ENCODE measurements at regions not wholly inside any gene's neighbourhood (a gene's known extent, or its start where the extent isn't known, plus 50 kb on each side); places are given as distances from the start of the nearest gene placed in this dataset.
"Not testable (repeated sequence)": the region's sequence is repeated elsewhere in the genome, so short reads cannot be mapped to it uniquely, and the experiment has no call there.

DNA sequence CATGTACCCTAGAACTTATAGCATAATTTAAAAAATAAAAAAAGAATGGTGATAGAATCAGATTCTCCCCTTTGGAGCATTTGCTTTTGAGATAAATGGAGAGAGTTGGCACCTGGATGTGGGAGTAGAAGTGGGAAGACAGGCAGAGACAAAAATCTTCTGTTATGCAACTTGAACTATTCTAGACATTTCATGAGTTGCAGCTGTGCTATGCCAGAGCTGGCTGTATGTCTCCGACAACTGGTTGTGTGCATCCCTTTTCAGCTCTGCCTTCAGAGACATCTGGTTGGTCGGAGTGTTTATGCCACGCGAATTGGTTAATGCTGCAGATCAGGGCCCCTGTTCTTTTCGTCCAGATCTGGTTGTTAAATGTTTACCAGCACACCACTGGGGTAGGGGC, 161.3 kb downstream of the JRKL start:
- Mint-ChIP-seq H3K9me3 (ENCODE audit: low read depth) (peaks cover 4% of the 10 kb centered on the region), H3K4me3 (ENCODE audit: low read depth) (no peak overlapping the region), H3K27ac (no peak overlapping the region), H3K36me3 (ENCODE audit: insufficient read depth) (no peaks in the 10 kb centered on the region), H3K27me3 (no peaks in the 10 kb centered on the region), H3K4me1 (ENCODE audit: low read depth) (no peaks in the 10 kb centered on the region)
- no peak for DNase-seq (ENCODE audit: low spot score, unreplicated experiment)
- TF ChIP-seq, protein P1, sequence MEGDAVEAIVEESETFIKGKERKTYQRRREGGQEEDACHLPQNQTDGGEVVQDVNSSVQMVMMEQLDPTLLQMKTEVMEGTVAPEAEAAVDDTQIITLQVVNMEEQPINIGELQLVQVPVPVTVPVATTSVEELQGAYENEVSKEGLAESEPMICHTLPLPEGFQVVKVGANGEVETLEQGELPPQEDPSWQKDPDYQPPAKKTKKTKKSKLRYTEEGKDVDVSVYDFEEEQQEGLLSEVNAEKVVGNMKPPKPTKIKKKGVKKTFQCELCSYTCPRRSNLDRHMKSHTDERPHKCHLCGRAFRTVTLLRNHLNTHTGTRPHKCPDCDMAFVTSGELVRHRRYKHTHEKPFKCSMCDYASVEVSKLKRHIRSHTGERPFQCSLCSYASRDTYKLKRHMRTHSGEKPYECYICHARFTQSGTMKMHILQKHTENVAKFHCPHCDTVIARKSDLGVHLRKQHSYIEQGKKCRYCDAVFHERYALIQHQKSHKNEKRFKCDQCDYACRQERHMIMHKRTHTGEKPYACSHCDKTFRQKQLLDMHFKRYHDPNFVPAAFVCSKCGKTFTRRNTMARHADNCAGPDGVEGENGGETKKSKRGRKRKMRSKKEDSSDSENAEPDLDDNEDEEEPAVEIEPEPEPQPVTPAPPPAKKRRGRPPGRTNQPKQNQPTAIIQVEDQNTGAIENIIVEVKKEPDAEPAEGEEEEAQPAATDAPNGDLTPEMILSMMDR (IDR thresholded peaks at IDR 0.05; ENCODE audit: unreplicated experiment): no peak

DNA sequence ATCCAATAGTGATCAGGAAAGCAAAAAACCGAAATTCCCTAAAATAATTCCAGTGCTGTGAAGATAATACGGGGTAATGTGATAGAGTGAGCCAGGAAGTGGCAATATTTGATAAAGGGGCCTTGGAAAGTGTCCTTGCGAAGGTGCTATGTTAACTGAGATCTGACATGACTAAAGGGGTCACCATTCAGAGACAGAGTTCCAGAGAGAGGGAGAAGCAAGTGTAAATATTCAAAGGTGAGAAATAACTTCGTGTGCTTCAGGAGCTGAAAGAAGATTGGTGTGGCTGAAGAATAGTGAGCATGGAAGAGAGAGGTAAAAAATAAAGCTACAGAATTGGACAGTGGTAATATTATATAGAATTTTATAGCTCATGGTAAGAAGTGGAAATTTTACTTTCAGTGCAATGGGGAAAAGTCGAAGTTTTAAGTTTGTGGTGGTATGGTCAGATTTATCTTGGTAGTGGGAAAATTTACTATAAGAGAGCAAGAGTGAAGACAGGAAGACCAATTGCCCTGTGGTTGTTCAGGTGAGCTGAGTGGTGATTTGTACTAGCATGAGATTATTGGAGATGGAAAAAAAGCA, 164.5 kb downstream of the JRKL start:
- no peaks in the 10 kb centered on the region for H3K4me1 Mint-ChIP-seq (ENCODE audit: low read depth)
- TF ChIP-seq, protein P1 (IDR thresholded peaks at IDR 0.05; ENCODE audit: unreplicated experiment): no peak
- peaks cover 7% of the 10 kb centered on the region for H3K9me3 Mint-ChIP-seq (ENCODE audit: low read depth)
- no peaks in the 10 kb centered on the region for H3K27me3 Mint-ChIP-seq
- no peak overlapping the region for H3K4me3 Mint-ChIP-seq (ENCODE audit: low read depth)
- H3K36me3 Mint-ChIP-seq (ENCODE audit: insufficient read depth): no peaks in the 10 kb centered on the region
- no peak for DNase-seq (ENCODE audit: low spot score, unreplicated experiment)
- H3K27ac Mint-ChIP-seq: no peak overlapping the region

DNA sequence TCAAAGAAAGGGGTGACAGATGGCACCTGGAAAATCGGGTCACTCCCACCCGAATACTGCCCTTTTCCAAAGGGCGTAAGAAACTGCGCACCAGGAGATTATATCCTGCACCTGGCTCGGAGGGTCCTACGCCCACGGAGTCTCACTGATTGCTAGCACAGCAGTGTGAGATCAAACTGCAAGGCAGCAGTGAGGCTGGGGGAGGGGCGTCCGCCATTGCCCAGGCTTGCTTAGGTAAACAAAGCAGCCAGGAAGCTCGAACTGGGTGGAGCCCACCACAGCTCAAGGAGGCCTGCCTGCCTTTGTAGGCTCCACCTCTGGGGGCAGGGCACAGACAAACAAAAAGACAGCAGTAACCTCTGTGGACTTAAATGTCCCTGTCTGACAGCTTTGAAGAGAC, 166.0 kb downstream of the JRKL start:
- H3K9me3 Mint-ChIP-seq (ENCODE audit: low read depth): not testable (repeated sequence)

DNA sequence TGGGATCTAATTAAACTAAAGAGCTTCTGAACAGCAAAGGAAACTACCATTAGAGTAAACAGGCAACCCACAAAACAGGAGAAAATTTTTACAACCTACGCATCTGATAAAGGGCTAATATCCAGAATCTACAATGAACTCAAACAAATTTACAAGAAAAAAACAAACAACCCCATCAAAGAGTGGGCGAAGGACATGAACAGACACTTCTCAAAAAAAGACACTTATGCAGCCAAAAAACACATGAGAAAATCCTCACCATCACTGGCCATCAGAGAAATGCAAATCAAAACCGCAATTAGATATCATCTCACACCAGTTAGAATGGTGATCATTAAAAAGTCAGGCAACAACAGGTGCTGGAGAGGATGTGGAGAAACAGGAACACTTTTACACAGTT, 170.9 kb downstream of the JRKL start:
- not testable (repeated sequence) for H3K4me1 Mint-ChIP-seq (ENCODE audit: low read depth); H3K36me3 Mint-ChIP-seq (ENCODE audit: insufficient read depth); H3K9me3 Mint-ChIP-seq (ENCODE audit: low read depth); H3K27ac Mint-ChIP-seq; H3K4me3 Mint-ChIP-seq (ENCODE audit: low read depth); H3K27me3 Mint-ChIP-seq; DNase-seq (ENCODE audit: low spot score, unreplicated experiment)

More for the DNA sequence above, 166.0 kb downstream of the JRKL start:
- H3K4me3 Mint-ChIP-seq (ENCODE audit: low read depth); H3K27ac Mint-ChIP-seq; H3K4me1 Mint-ChIP-seq (ENCODE audit: low read depth); H3K36me3 Mint-ChIP-seq (ENCODE audit: insufficient read depth); H3K27me3 Mint-ChIP-seq; DNase-seq (ENCODE audit: low spot score, unreplicated experiment): not testable (repeated sequence)

DNA sequence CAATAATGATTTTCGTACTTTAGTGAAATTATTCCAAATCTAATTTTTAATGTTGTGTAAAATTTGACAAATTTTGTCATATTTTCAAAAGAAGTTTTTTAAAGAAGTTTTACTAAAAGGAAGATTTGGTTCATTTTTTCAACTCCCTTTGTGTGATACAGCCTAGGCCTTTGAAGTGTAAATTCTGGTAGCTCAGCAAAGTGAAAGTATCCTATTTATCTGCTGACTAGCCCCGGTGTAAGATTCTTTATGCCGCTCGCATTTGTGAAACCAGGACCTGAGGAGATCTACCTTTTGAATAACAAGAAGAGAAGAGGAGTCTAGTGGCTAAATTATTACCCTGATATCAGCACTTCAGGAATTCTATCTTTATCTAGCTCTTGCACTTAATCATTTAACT, 177.4 kb downstream of the JRKL start:
- Mint-ChIP-seq H3K4me1 (ENCODE audit: low read depth) (no peaks in the 10 kb centered on the region), H3K9me3 (ENCODE audit: low read depth) (no peaks in the 10 kb centered on the region), H3K27ac (no peak overlapping the region), H3K36me3 (ENCODE audit: insufficient read depth) (no peaks in the 10 kb centered on the region), H3K4me3 (ENCODE audit: low read depth) (no peak overlapping the region), H3K27me3 (no peaks in the 10 kb centered on the region)
- TF ChIP-seq, protein P1 (IDR thresholded peaks at IDR 0.05; ENCODE audit: unreplicated experiment): no peak
- no peak for DNase-seq (ENCODE audit: low spot score, unreplicated experiment)

DNA sequence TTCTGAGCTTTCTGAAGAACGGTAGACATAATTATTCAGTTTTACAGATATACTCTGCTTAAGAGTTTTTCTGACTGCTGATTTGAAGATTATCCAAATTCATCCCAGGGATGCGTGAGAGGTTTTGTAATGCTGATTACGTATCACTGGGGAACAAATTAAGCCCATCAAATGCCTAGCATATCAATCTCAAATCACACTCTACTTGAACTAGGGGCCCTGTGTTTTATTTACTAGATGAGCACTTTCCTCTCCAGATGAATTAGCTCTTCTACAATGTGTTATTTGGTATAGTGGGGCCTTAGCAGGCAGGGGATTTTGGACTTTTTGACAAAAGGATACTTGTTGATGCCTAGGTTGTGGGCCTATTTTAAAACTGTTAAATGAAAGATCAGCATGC, 177.9 kb downstream of the JRKL start:
- H3K27ac Mint-ChIP-seq: no peak overlapping the region
- DNase-seq (ENCODE audit: low spot score, unreplicated experiment): no peak
- TF ChIP-seq, protein P1 (IDR thresholded peaks at IDR 0.05; ENCODE audit: unreplicated experiment): no peak

More for the DNA sequence above, 177.9 kb downstream of the JRKL start:
- H3K27me3 Mint-ChIP-seq: no peaks in the 10 kb centered on the region
- H3K36me3 Mint-ChIP-seq (ENCODE audit: insufficient read depth): no peaks in the 10 kb centered on the region
- H3K4me3 Mint-ChIP-seq (ENCODE audit: low read depth): no peak overlapping the region
- no peaks in the 10 kb centered on the region for H3K4me1 Mint-ChIP-seq (ENCODE audit: low read depth)
- no peaks in the 10 kb centered on the region for H3K9me3 Mint-ChIP-seq (ENCODE audit: low read depth)

All from progenitor cell of endocrine pancreas (in vitro differentiated cells).